DND-41 (cell line): ENCODE measurements at regions not wholly inside any gene's neighbourhood (a gene's known extent, or its start where the extent isn't known, plus 50 kb on each side); places are given as distances from the start of the nearest gene placed in this dataset.

Experiments used
- ATAC-seq: fragments of 200-7000 bp; cut with Tn5 transposase; 3 replicates; pipeline ENCODE4 v1.9.1; 2021; ENCODE audit warnings: low read depth; ENCODE audit not compliant: insufficient read depth
- DNase-seq: peaks from one replicate; pipeline ENCODE4 v3.0.0-alpha.2; 2020
- H2AFZ ChIP-seq: 2 replicates; pipeline ENCODE4 v1.6.0; 2012; ENCODE audit warnings: low read depth, low read length
- H3K27ac ChIP-seq: 2 replicates; pipeline ENCODE4 v1.5.1; 2012; ENCODE audit warnings: low read length, inconsistent platforms
- H3K27me3 ChIP-seq: fragments of 200-600 bp; sonication (generic); 2 replicates; pipeline ENCODE4 v1.6.0; 2012; ENCODE audit warnings: low read length, mild to moderate bottlenecking, inconsistent platforms; ENCODE audit not compliant: insufficient read depth, poor library complexity
- H3K36me3 ChIP-seq: 2 replicates; pipeline ENCODE4 v1.5.1; 2012; ENCODE audit warnings: low read length, inconsistent platforms; ENCODE audit not compliant: insufficient read depth
- H3K4me1 ChIP-seq: 2 replicates; pipeline ENCODE4 v1.5.1; 2012; ENCODE audit warnings: mild to moderate bottlenecking, low read length; ENCODE audit not compliant: insufficient read depth
- H3K4me2 ChIP-seq: 2 replicates; pipeline ENCODE4 v1.6.0; 2012; ENCODE audit warnings: mild to moderate bottlenecking, moderate library complexity, low read length, inconsistent platforms; ENCODE audit not compliant: insufficient read depth
- H3K4me3 ChIP-seq, 2 experiments: fragments of 200-600 bp in 1 of 2; shearing (Covaris generic) in 1 of 2; 2 replicates each; pipeline ENCODE4 v1.5.1; 2012 to 2016; ENCODE audit warnings: inconsistent platforms in 2 of 2, low read length in 2 of 2, mild to moderate bottlenecking in 2 of 2, low read depth in 1 of 2, moderate library complexity in 1 of 2
- H3K79me2 ChIP-seq: 2 replicates; pipeline ENCODE4 v1.6.0; 2012; ENCODE audit warnings: low read length, inconsistent platforms; ENCODE audit not compliant: insufficient read depth
- H3K9ac ChIP-seq: 2 replicates; pipeline ENCODE4 v1.6.0; 2012; ENCODE audit warnings: low read depth, mild to moderate bottlenecking, inconsistent platforms, low read length, moderate library complexity
- H3K9me3 ChIP-seq: 2 replicates; pipeline ENCODE4 v1.5.1; 2012; ENCODE audit warnings: low read length, moderate library complexity, mild to moderate bottlenecking, inconsistent platforms; ENCODE audit not compliant: insufficient read depth, severe bottlenecking
- H4K20me1 ChIP-seq: 2 replicates; pipeline ENCODE4 v1.6.0; 2012; ENCODE audit warnings: low read length; ENCODE audit not compliant: insufficient read depth
- EZH2 ChIP-seq: IDR thresholded peaks from 3 replicates; pipeline ENCODE4 v1.6.1; 2012; ENCODE audit warnings: borderline replicate concordance, low read depth, mild to moderate bottlenecking, moderate library complexity, low read length, inconsistent platforms; ENCODE audit not compliant: severe bottlenecking
- TF ChIP-seq, protein P1 (sequence below): IDR thresholded peaks from 2 replicates; pipeline ENCODE4 v1.5.1; 2012; ENCODE audit warnings: borderline replicate concordance, low read length, moderate library complexity, mild to moderate bottlenecking; ENCODE audit not compliant: poor library complexity, severe bottlenecking; ENCODE audit errors: extremely low read depth

GRCh38 chr12:13841358-13841757 lies 140.0 kb downstream of the GRIN2B start:
- no peak for ATAC-seq
- Histone ChIP-seq H3K9me3 (no peaks in the 10 kb centered on the region), H3K79me2 (no peaks in the 10 kb centered on the region), H3K36me3 (no peaks in the 10 kb centered on the region), H4K20me1 (no peaks in the 10 kb centered on the region), H2AFZ (no peak overlapping the region), H3K4me1 (no peaks in the 10 kb centered on the region), H3K4me2 (no peak overlapping the region), H3K27me3 (peaks cover 5% of the 10 kb centered on the region), H3K27ac (no peak overlapping the region), H3K9ac (no peak overlapping the region), H3K4me3 (no peak overlapping the region)
- no peak for TF ChIP-seq EZH2
- TF ChIP-seq, protein P1, sequence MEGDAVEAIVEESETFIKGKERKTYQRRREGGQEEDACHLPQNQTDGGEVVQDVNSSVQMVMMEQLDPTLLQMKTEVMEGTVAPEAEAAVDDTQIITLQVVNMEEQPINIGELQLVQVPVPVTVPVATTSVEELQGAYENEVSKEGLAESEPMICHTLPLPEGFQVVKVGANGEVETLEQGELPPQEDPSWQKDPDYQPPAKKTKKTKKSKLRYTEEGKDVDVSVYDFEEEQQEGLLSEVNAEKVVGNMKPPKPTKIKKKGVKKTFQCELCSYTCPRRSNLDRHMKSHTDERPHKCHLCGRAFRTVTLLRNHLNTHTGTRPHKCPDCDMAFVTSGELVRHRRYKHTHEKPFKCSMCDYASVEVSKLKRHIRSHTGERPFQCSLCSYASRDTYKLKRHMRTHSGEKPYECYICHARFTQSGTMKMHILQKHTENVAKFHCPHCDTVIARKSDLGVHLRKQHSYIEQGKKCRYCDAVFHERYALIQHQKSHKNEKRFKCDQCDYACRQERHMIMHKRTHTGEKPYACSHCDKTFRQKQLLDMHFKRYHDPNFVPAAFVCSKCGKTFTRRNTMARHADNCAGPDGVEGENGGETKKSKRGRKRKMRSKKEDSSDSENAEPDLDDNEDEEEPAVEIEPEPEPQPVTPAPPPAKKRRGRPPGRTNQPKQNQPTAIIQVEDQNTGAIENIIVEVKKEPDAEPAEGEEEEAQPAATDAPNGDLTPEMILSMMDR: no peak
- DNase-seq: no peak

DNA sequence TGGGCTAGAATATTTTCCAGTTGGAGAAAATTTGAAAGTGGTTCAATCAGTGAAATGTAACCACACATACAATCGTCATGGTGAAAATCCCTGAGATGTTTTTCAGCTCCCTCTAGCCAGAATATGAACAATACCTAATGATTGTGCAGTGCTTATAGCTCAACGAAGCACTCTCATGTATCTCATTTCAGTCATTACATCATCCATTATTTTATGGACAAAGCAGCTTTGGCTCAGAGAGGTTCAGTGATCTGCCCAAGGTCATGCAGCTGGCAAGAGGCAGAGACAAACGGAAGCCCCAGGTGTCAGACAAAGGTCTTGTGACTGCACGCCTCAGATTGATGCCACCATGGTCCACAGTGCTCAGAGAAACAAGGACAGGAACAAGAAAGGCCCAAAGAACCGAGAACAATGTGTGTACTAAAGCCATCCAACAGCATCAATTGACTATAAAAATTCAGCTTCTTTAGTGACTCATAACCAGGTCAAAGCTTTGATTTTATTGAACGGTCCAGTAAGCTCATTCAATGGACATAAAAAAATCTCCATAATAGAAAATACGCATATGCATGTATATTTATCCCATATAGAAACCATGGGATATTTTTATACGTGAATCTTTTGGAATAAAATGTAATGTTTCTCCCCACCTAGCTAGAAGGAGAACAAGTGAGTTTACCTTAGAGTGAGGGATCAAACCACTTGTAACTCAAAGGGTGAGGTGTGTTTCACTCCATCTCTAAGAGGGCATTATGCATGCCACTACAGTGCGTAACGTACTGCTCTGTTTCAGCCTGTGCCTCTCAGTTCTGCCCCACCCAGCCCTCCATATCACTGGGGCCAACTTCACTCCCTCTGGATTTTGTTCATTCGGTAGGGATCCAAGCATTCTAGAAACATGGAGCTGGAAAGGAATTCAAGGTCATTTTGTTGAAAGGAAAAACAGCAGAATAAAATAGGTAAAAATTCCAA lies 141.8 kb downstream of the GRIN2B start:
- Histone ChIP-seq H2AFZ (no peak overlapping the region), H4K20me1 (no peaks in the 10 kb centered on the region), H3K79me2 (no peaks in the 10 kb centered on the region), H3K36me3 (no peaks in the 10 kb centered on the region), H3K9ac (no peak overlapping the region), H3K27me3 (peaks cover 5% of the 10 kb centered on the region), H3K4me2 (no peak overlapping the region), H3K4me1 (no peaks in the 10 kb centered on the region), H3K27ac (no peak overlapping the region), H3K4me3 (no peak overlapping the region), H3K9me3 (no peaks in the 10 kb centered on the region)
- TF ChIP-seq, protein P1: no peak
- TF ChIP-seq EZH2: no peak
- no peak for ATAC-seq
- no peak for DNase-seq

GRCh38 chr12:13836099-13836498 lies 145.3 kb downstream of the GRIN2B start:
- H2AFZ ChIP-seq: no peak overlapping the region
- no peak overlapping the region for H3K4me3 ChIP-seq
- no peaks in the 10 kb centered on the region for H3K4me1 ChIP-seq
- no peak for DNase-seq
- ATAC-seq: no peak
- no peak overlapping the region for H3K4me2 ChIP-seq
- H3K27me3 ChIP-seq: no peaks in the 10 kb centered on the region
- no peak overlapping the region for H3K27ac ChIP-seq
- H3K9me3 ChIP-seq: no peaks in the 10 kb centered on the region
- H4K20me1 ChIP-seq: no peaks in the 10 kb centered on the region
- no peaks in the 10 kb centered on the region for H3K36me3 ChIP-seq
- no peak overlapping the region for H3K9ac ChIP-seq
- no peaks in the 10 kb centered on the region for H3K79me2 ChIP-seq
- no peak for TF ChIP-seq EZH2
- TF ChIP-seq, protein P1: no peak
